Gastroesophageal sphincter (tissue), 3 donors: ENCODE measurements at regions not wholly inside any gene's neighbourhood (a gene's known extent, or its start where the extent isn't known, plus 50 kb on each side); places are given as distances from the start of the nearest gene placed in this dataset.

ENCODE experiments used
- POLR2A ChIP-seq, 2 donors: fragments of 450-650 bp; IDR thresholded peaks; one replicate each; pipeline ENCODE4 v1.6.1; 2017; ENCODE audit warnings: antibody characterized with exemption in 2 of 2, mild to moderate bottlenecking in 2 of 2, moderate library complexity in 1 of 2
- TF ChIP-seq, protein P1 (sequence below), 4 experiments: fragments of 200-600 bp in 2 of 4; fragments of 450-650 bp in 2 of 4; sonication (generic) in 1 of 4; IDR thresholded peaks; one replicate each; pipeline ENCODE4 v1.5.1; 2017 to 2019; ENCODE audit warnings: antibody characterized with exemption in 4 of 4, mild to moderate bottlenecking in 2 of 4, moderate library complexity in 2 of 4

DNA sequence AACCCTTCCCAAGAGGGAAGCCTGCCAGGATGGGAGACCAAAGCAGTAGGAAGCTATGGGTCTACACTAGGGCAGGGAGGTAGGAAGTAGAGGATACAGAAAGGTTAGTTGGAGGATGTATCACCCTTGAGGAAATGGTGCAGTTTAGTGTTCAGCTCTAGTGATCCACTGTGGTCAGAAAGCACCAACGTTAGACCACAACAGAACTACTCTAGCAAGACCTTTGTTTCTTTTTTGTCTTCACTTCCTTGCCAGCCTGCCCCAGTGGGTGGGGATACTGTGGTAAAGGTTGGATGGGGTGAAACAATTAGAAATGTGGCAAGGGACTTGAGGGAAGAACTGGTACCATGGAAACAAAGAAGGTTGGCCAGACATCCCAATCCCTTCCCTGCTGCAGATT, 83.3 kb downstream of the DDIT4L start:
- TF ChIP-seq, protein P1, sequence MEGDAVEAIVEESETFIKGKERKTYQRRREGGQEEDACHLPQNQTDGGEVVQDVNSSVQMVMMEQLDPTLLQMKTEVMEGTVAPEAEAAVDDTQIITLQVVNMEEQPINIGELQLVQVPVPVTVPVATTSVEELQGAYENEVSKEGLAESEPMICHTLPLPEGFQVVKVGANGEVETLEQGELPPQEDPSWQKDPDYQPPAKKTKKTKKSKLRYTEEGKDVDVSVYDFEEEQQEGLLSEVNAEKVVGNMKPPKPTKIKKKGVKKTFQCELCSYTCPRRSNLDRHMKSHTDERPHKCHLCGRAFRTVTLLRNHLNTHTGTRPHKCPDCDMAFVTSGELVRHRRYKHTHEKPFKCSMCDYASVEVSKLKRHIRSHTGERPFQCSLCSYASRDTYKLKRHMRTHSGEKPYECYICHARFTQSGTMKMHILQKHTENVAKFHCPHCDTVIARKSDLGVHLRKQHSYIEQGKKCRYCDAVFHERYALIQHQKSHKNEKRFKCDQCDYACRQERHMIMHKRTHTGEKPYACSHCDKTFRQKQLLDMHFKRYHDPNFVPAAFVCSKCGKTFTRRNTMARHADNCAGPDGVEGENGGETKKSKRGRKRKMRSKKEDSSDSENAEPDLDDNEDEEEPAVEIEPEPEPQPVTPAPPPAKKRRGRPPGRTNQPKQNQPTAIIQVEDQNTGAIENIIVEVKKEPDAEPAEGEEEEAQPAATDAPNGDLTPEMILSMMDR (IDR thresholded peaks at IDR 0.05): no peak
- no peak for TF ChIP-seq POLR2A (IDR thresholded peaks at IDR 0.05)
